Urothelium cell line (cell line): ENCODE measurements at regions not wholly inside any gene's neighbourhood (a gene's known extent, or its start where the extent isn't known, plus 50 kb on each side); places are given as distances from the start of the nearest gene placed in this dataset.
A peak's percentile ranks its signal among the peaks of the same experiment; 100 is the strongest.
"Not testable (repeated sequence)": the region's sequence is repeated elsewhere in the genome, so short reads cannot be mapped to it uniquely, and the experiment has no call there.

Experiments
- DNase-seq: peaks from one replicate; pipeline ENCODE4 v3.0.0; 2011; ENCODE audit warnings: low spot score, mixed read lengths
- FAIRE-seq: peaks from 2 replicates; lab custom pipeline; 2011; peaks lifted over from hg19 to GRCh38; lab: Jason Lieb, UNC

DNA sequence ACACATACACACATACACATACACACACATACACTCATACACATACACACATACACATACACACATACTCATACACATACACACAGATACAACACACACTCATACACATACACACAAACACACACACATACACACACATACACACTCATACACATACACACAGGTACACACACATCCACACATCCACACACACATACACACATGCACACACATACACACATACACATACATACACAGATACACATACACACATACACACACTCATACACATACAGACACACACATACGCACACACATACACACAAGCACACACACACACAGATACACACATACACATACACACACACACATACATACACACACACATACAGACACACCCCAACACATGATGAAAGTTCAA, 729.1 kb upstream of the SOX11 start:
- FAIRE-seq (peak; percentile 99), DNase-seq (no peak)

- FAIRE-seq (no peak), DNase-seq (no peak)
These were observed 728.1 kb upstream of the SOX11 start for GRCh38 chr2:4964001-4964540.

- DNase-seq (no peak), FAIRE-seq (no peak)
These were observed 727.6 kb upstream of the SOX11 start for GRCh38 chr2:4964579-4964978.

GRCh38 chr2:4965556-4966320, 726.4 kb upstream of the SOX11 start:
- FAIRE-seq = no peak
- no peak for DNase-seq

DNA sequence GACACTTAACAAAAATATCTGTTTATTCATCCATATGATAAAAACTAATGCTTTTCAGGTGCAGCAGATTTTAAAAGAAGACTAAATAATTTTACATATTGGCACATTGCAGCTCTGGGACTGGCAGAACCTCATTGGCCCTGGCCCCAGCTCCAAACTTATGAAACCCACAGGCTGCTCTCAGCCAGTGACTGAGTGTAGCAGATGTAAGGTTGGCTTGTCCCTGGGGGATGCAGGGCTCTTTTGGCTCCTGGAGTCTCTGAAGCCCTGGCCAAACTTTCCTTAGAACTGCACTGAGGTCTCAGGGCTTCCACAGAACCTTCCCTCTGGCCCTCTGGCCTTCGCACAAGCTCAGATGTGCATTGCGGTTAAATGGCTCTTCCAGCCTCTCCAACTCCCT, 725.0 kb upstream of the SOX11 start:
- DNase-seq (no peak), FAIRE-seq (no peak)

DNA sequence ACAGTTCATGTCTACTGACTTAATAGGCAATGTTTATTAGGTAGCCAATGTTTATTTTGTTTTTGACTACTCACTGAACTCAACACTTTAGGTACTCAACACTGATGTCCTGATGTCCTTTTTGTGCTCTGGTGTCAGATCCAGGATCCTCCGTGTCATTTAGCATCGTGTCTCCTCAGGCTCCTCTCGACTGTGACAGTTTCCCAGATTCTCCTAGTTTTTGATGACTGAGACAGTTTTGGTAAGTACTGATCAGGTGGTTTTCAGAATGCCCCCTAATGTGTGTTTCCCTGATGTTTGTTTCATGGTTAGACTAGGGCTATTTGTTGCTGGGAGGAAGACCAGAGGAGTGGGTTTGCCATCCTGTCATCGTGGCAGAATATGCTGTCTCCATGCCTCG, 719.7 kb upstream of the SOX11 start:
- FAIRE-seq (no peak), DNase-seq (no peak)

DNA sequence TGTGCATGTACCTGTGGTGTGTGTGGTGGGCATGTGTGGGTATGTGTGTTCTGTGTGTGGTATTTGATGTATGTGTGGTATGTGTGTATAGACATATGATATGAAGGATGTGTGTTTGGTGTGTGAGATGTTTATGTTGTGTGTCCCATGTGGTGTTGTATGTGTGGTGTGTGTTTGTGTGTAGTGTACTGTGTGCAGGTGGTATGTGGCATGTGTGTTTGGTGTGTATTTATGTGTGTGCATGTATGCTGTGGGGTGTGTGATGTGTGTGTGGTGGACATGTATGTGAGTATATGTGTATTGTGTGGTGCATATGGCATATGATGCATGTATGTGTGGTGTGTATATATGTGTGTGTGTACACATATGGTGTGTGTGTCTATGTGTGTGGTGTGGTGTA, 718.8 kb upstream of the SOX11 start:
- DNase-seq (no peak), FAIRE-seq (no peak)

GRCh38 chr2:4973973-4974372, 718.2 kb upstream of the SOX11 start:
- no peak for FAIRE-seq

DNA sequence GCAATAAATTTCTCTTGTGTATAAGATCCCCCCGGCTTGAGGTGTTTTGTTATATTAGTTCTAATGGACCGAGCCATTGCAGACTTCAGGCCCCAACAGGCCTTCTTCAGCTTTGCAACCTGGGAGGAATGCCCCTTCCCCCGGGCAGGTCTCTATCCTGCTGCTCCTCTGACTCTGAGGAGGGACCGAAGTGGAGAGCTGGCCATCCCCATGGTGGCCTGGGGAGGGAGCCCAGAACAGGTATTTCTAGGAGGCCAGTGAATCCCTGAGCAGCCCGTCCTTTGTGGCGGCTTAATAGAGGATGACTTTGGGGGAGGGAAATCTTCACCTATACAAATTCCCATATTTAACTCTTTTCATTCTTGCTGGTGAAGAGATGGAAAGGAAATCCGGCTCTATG, 715.8 kb upstream of the SOX11 start:
- DNase-seq = no peak
- FAIRE-seq = no peak

More at GRCh38 chr2:4973973-4974372, 718.2 kb upstream of the SOX11 start:
- no peak for DNase-seq

DNA sequence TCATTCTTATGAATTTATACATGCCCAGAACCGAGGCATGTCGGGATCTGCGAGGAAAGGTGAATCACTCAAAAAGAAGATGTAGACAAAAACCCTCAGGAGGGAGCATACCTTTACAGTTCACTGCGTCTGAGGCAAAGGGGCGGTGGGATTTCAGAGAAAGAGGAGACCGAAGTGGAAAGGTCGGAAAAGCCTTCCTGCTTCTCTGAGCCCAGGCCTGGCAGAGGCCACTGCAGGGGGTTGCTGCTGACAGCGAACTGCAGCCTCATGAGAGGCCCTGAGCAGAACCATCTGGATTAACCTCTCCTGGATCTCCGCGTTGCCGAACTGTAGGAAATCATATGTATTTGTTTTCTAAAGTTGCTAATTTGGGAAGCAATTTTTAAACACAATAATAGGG, 713.1 kb upstream of the SOX11 start:
- DNase-seq (no peak), FAIRE-seq (no peak)

- FAIRE-seq = no peak
- DNase-seq = no peak
These were observed 711.2 kb upstream of the SOX11 start for GRCh38 chr2:4980995-4981394.

- FAIRE-seq (no peak), DNase-seq (no peak)
These were observed 710.3 kb upstream of the SOX11 start for GRCh38 chr2:4981802-4982409.

DNA sequence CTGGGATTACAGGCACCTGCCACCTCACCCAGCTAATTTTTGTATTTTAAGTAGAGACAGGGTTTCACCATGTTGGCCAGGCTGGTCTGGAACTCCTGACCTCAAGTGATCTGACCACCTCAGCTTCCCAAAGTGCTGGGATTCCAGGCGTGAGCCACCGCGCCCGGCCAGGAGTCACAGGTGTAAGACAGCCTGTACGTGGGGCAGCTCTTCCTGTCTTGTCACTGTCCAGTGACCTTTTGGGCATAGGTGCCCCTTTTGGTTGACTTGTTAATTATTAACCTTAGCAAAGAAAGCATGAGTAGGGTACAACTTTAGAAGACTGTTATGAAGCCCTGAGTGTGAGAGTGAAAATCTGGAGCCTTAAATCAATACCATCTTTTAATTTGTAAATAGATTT, 703.7 kb upstream of the SOX11 start:
- FAIRE-seq, DNase-seq: not testable (repeated sequence)

DNA sequence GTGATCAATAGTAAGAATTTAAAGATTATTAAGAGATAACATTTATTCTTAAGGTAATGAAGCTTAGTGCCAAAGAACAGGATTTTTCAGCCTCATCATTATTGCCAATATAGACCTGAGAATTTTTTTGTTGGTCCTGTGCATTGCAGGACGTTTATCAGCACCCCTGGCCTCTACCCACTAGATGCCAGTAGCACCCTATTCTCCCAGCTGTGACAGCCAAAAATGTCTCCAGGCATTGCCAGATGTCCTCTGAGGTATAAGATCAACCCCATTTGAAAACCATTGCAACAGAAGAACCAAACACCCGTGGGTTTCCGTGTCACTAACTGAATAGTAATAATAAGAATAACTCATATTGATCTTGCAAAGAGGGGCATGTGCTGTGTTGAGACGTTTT, 700.0 kb upstream of the SOX11 start:
- no peak for FAIRE-seq
- DNase-seq = no peak

DNA sequence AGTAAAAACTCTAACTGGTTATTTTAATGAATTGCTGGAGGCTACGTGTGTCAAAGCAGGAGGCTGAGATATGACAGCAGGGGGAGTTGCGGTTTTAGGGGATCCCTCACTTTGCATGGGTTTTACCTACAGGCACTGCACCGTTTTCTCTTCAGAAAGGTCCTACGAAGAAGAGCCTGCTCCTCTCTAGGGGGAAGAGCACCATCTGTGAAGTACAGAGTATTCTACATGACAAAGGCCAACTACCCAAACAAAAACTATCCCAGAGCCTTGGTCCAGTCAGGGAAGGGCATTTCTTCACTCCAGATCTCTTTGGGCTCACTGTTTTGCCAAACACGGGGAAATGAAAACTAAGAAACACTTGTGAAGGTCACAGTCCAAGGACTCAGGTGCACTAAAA, 696.7 kb upstream of the SOX11 start:
- no peak for FAIRE-seq
- DNase-seq = no peak

GRCh38 chr2:5007596-5007995, 684.6 kb upstream of the SOX11 start:
- no peak for FAIRE-seq
- DNase-seq = no peak

DNA sequence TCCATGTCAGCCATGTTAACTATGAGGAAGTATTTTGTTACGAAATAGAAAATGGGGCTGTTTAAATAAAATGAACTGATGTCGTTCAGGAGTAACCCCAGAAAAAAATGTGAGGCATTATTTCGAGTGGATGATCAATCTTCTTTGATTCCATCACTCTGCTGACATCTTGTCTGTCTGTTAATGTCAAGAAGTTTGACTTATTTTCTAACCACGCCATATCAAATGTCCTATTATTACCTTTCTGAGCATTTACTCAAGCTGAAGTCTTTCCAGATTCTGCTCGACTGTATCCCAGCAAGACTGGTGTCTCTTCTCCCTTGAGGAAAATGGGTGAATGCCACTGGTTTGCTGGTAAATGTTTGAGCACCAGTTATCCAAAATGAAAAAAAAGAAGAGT, 672.9 kb upstream of the SOX11 start:
- DNase-seq = no peak
- FAIRE-seq = no peak

- no peak for DNase-seq
- FAIRE-seq = no peak
These were observed 671.9 kb upstream of the SOX11 start for GRCh38 chr2:5020116-5020875.

GRCh38 chr2:5021136-5021535, 671.0 kb upstream of the SOX11 start:
- no peak for FAIRE-seq

GRCh38 chr2:5022061-5022460, 670.1 kb upstream of the SOX11 start:
- FAIRE-seq = no peak
- no peak for DNase-seq

More at GRCh38 chr2:5021136-5021535, 671.0 kb upstream of the SOX11 start:
- DNase-seq = peak; percentile 56
